Testis (tissue), 2 donors: ENCODE measurements at regions not wholly inside any gene's neighbourhood (a gene's known extent, or its start where the extent isn't known, plus 50 kb on each side); places are given as distances from the start of the nearest gene placed in this dataset.

ENCODE experiments used
- DNase-seq: peaks from one replicate; pipeline ENCODE4 v3.0.0-alpha.2; 2019
- H3K27ac ChIP-seq, 2 donors: fragments of 200-600 bp; sonication (generic); one replicate each; pipeline ENCODE4 v1.5.1; 2019
- H3K27me3 ChIP-seq: fragments of 200-600 bp; sonication (generic); one replicate; pipeline ENCODE4 v1.5.1; 2019
- H3K36me3 ChIP-seq: fragments of 200-600 bp; sonication (generic); one replicate; pipeline ENCODE4 v1.5.1; 2017; ENCODE audit warnings: low read depth; ENCODE audit errors: missing control alignments
- H3K4me1 ChIP-seq: fragments of 200-600 bp; sonication (generic); one replicate; pipeline ENCODE4 v1.5.1; 2019
- H3K4me3 ChIP-seq, 2 donors: fragments of 200-600 bp; sonication (generic); one replicate each; pipeline ENCODE4 v1.5.1; 2017 to 2019
- H3K9me3 ChIP-seq: fragments of 200-600 bp; sonication (generic); one replicate; pipeline ENCODE4 v1.5.1; 2017
- CTCF ChIP-seq, 3 experiments: fragments of 450-650 bp in 2 of 3; fragments of 200-600 bp in 1 of 3; sonication (generic) in 1 of 3; IDR thresholded peaks; one replicate each; pipeline ENCODE4 v1.5.1; 2016 to 2019; ENCODE audit warnings: antibody characterized with exemption in 3 of 3, mild to moderate bottlenecking in 2 of 3, moderate library complexity in 1 of 3
- POLR2A ChIP-seq: fragments of 450-650 bp; IDR thresholded peaks from one replicate; pipeline ENCODE4 v1.6.1; 2017; ENCODE audit warnings: antibody characterized with exemption, mild to moderate bottlenecking, moderate library complexity
- WGBS, 2 donors: methylation state at CpG; one replicate each; pipeline ENCODE4 v1.1.5; 2018; 5-methylcytosine and 5-hydroxymethylcytosine counted together
- intact Hi-C: fragments of 100-400 bp; cut with DNase I; formaldehyde crosslinking; loops from one replicate; pipeline ENCODE4 v1.15.1; 2023; ENCODE audit warnings: low total_unique reads

GRCh38 chr4:15130441-15130840, 128.2 kb downstream of the CPEB2 start:
- H3K4me3 ChIP-seq = no peak overlapping the region
- no peaks in the 10 kb centered on the region for H3K9me3 ChIP-seq
- TF ChIP-seq POLR2A (no peak), CTCF (IDR thresholded peaks at IDR 0.05) (no peak)
- intact Hi-C loops = no loop called here
- H3K27me3 ChIP-seq = no peaks in the 10 kb centered on the region
- no peaks in the 10 kb centered on the region for H3K36me3 ChIP-seq
- DNase-seq = no peak
- no peak overlapping the region for H3K27ac ChIP-seq
- H3K4me1 ChIP-seq = no peaks in the 10 kb centered on the region
- 76 to 82% methylated on average over 2 of the region's 2 CpGs for WGBS, 2 donors

- Histone ChIP-seq H3K9me3 (no peaks in the 10 kb centered on the region), H3K27ac (no peak overlapping the region), H3K4me3 (no peak overlapping the region), H3K4me1 (no peaks in the 10 kb centered on the region), H3K27me3 (no peaks in the 10 kb centered on the region), H3K36me3 (no peaks in the 10 kb centered on the region)
- intact Hi-C loops = no loop called here
- DNase-seq = no peak
- TF ChIP-seq POLR2A (no peak), CTCF (IDR thresholded peaks at IDR 0.05) (no peak)
- WGBS, 2 donors = 61 to 75% methylated on average over 7 of the region's 7 CpGs
Measured at GRCh38 chr4:15131551-15131950, 129.3 kb downstream of the CPEB2 start.

DNA sequence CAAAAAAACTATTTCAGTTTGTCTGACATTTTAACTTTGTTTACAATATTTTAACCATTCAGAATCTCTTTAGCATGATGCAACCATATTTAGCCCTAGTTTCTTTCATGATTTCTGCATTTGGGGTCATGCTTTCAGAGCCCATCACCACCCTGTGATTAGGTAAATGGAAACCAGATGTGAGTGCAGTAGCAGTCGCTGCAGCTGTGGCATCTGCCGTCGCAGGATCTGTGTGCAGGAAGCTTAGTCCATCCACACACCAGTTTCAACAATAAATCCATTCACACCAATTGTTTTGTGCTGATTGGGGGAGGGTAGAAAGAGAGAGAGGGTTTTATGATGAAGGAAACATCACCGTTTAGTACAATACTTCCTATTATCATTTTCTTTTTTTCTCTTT, 130.5 kb downstream of the CPEB2 start:
- Histone ChIP-seq H3K4me1 (no peaks in the 10 kb centered on the region), H3K27me3 (no peaks in the 10 kb centered on the region), H3K4me3 (no peak overlapping the region), H3K9me3 (no peaks in the 10 kb centered on the region), H3K36me3 (no peaks in the 10 kb centered on the region), H3K27ac (no peak overlapping the region)
- TF ChIP-seq CTCF (IDR thresholded peaks at IDR 0.05) (no peak), POLR2A (no peak)
- WGBS, 2 donors = 38 to 50% methylated on average over 4 of the region's 4 CpGs
- intact Hi-C loops = no loop called here
- DNase-seq = no peak

DNA sequence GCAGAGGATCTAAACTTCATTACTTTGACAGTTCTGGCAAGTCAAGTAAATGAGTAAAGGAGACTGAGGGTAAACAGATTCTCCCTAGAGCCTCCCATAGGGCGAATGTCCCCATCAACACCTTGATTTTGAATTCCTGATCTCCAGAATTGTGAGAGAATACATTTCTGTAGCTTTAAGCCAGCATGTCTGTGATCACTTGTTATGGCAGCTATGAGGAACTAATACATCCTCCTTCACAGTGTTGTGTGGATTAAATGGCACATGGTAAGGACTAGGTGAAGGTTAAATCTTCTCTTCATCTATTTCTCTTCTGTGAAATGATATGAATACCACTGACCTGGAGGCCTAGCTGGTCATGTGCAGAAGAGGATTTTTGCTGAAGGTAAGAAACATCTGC, 137.3 kb downstream of the CPEB2 start:
- Histone ChIP-seq H3K36me3 (no peaks in the 10 kb centered on the region), H3K4me1 (no peaks in the 10 kb centered on the region), H3K27ac (no peak overlapping the region), H3K27me3 (no peaks in the 10 kb centered on the region), H3K4me3 (no peak overlapping the region), H3K9me3 (no peaks in the 10 kb centered on the region)
- no peak for DNase-seq
- TF ChIP-seq CTCF (IDR thresholded peaks at IDR 0.05) = no peak
- TF ChIP-seq POLR2A = no peak
- 80 to 96% methylated on average over 1 of the region's 1 CpG for WGBS, 2 donors
- intact Hi-C loops = no loop called here

DNA sequence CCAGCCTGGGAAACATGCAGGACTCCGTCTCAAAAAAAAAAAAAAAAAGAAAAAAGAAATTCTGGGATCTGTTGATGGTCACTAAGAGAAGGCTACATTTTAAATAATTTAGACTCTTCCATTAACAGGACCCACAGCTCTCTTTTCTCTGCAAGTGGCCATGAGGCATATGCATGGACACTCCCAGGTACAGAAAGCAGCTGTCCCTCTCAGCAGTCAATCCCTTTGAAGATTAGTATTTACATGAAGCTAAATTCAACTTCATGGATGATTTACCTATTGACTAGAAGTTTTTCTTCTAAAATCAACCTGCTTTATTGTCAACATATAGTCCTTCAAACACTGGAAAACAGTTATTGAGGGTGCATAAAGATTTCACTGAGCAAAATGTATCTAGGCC, 139.9 kb downstream of the CPEB2 start:
- WGBS, 2 donors = 80 to 89% methylated on average over 1 of the region's 1 CpG
- H3K4me1 ChIP-seq = no peaks in the 10 kb centered on the region
- intact Hi-C loops = no loop called here

More for the DNA sequence above, 139.9 kb downstream of the CPEB2 start:
- H3K4me3 ChIP-seq = no peak overlapping the region
- TF ChIP-seq POLR2A (no peak), CTCF (IDR thresholded peaks at IDR 0.05) (no peak)
- no peak overlapping the region for H3K27ac ChIP-seq
- H3K27me3 ChIP-seq = no peaks in the 10 kb centered on the region
- no peak for DNase-seq
- no peaks in the 10 kb centered on the region for H3K9me3 ChIP-seq
- H3K36me3 ChIP-seq = no peaks in the 10 kb centered on the region
